ENCODE measurements at regions not wholly inside any gene's neighbourhood (a gene's known extent, or its start where the extent isn't known, plus 50 kb on each side); places are given as distances from the start of the nearest gene placed in this dataset.

DNA sequence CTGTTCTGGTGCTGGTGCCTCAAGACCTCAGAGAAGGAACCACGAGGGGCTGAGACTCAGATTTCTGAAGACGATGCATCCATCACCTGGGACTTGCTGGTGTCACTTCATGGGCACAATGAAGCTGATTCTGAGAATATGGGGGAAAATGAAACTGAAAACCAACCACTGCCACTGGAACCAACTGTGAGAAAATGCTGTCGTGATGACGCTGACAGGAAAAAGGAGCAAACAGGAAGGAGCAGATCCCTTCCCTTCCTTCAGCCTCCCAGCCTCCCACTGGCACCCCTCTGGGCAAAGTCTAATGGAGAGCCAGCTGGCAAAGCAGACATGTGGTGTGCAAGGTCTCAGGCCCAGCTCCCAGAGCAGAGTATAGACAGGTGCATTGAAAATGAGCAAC lies 109.7 kb downstream of the FOXI3 start (continued):
- no peak for TF ChIP-seq NRF1 (IDR thresholded peaks at IDR 0.05; ENCODE audit: low read depth, low read length)
- TF ChIP-seq CBX8 (IDR thresholded peaks at IDR 0.05; ENCODE audit: borderline replicate concordance, low read depth, low read length), result no peak

Data from H1 (cell line).